ENCODE measurements at regions not wholly inside any gene's neighbourhood (a gene's known extent, or its start where the extent isn't known, plus 50 kb on each side); places are given as distances from the start of the nearest gene placed in this dataset.

DNA sequence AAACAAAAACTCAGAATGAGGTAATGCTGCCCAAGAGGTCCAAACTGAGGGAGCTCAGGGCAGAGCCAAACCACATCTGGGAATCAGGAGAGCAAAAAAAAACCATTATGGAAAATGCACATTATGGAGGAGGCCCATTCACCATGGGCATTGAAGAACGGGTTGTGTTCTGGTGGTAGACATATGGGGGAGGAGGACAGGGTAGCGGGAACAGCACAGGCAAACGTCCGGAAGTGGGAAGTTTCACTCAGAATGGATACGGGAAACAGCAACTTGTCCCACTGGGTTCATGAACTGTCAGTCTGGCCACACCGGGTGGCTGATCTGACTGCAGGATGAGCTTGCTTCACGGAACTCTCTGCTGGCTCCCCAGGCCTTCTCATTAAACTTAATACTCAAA, 139.7 kb downstream of the RRAGC start:
- no peak overlapping the region for H3K4me3 ChIP-seq (ENCODE audit: low read depth, low read length)
- no peak for DNase-seq (ENCODE audit: low read depth)
- TF ChIP-seq, protein P1, sequence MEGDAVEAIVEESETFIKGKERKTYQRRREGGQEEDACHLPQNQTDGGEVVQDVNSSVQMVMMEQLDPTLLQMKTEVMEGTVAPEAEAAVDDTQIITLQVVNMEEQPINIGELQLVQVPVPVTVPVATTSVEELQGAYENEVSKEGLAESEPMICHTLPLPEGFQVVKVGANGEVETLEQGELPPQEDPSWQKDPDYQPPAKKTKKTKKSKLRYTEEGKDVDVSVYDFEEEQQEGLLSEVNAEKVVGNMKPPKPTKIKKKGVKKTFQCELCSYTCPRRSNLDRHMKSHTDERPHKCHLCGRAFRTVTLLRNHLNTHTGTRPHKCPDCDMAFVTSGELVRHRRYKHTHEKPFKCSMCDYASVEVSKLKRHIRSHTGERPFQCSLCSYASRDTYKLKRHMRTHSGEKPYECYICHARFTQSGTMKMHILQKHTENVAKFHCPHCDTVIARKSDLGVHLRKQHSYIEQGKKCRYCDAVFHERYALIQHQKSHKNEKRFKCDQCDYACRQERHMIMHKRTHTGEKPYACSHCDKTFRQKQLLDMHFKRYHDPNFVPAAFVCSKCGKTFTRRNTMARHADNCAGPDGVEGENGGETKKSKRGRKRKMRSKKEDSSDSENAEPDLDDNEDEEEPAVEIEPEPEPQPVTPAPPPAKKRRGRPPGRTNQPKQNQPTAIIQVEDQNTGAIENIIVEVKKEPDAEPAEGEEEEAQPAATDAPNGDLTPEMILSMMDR (conservative IDR thresholded peaks at IDR 0.05; ENCODE audit: low read depth, low read length) = no peak

DNA sequence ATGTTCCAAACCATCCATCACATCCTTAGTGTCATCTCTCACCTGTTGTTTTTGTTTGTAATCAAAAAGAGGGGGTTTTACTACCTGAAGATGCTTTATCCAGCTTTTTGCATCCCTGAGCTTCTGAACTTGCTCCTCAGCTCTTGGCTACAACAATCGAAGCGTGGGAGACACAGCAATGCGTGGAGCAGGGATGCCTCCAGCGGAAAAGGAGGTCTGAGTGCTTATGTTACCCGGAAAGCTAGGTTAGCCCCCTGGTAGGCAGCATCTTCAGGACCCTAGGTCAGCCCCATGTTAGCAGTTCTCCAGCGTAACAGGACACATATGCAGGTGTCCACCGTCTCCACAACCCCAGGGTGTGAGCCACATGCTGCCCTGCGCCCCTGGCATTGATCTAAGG, 141.5 kb downstream of the RRAGC start:
- no peak for DNase-seq (ENCODE audit: low read depth)
- TF ChIP-seq, protein P1 (conservative IDR thresholded peaks at IDR 0.05; ENCODE audit: low read depth, low read length) = no peak

DNA sequence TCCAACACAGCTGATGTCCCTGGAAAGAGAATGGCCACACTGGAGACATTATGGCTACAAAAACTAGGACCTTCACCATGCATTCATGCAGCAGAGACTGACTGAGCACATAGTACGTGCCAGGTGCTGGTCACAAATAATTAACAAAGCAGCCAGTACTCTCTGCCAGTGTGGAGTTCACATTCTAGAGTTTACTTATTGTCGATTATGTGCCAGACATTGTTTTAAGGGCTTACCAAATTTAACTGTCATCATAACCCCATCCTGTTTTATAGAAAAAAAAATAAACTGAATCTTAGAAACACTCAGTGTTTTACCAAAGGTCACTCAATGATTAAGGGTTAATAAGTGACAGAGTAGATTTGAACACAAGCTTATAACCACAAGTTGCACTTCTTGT, 143.3 kb downstream of the RRAGC start:
- no peak overlapping the region for H3K4me3 ChIP-seq (ENCODE audit: low read depth, low read length)
- TF ChIP-seq, protein P1 (conservative IDR thresholded peaks at IDR 0.05; ENCODE audit: low read depth, low read length) = no peak
- DNase-seq (ENCODE audit: low read depth) = no peak

More for the DNA sequence above, 141.5 kb downstream of the RRAGC start:
- H3K4me3 ChIP-seq (ENCODE audit: low read depth, low read length) = no peak overlapping the region

DNA sequence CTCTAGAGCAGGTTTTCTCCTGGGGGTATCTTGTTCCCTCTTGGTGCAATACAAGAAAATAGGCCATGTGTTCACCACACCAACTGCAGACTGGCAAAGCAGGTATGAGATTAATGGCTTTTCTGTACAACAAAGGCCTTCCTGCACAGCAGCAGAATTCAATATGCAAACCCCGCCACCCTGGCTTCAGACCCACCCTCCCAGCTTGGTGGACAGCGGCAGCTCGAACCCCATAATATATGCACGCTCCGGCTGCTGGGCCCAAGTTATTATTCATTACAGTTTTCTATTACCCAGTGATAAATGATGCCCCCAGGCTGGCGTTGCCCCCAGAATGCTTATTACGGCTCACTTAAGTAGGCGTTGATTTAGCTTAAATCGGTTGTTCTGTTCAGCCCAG, 144.2 kb downstream of the RRAGC start:
- DNase-seq (ENCODE audit: low read depth) = no peak
- H3K4me3 ChIP-seq (ENCODE audit: low read depth, low read length) = no peak overlapping the region
- TF ChIP-seq, protein P1 (conservative IDR thresholded peaks at IDR 0.05; ENCODE audit: low read depth, low read length) = no peak

DNA sequence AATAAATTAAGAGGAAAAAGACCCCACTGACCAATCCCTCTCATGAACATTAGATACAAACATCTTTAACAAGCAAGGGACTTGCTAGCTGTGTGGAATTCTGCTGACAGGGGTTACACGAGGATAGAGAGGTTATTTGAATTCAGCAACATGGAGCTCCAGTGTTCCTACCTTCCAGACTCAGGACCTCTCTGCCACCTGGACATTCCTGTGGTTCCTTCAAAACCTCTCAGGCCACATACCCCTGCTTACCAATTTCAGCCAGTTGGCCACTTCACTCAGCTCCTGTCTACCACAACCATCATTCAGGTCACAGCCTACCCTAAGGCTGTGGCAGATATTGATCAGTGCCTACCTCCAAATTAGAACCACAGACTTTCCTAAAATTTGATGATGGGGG, 147.5 kb downstream of the RRAGC start:
- DNase-seq (ENCODE audit: low read depth) = no peak
- TF ChIP-seq, protein P1 (conservative IDR thresholded peaks at IDR 0.05; ENCODE audit: low read depth, low read length) = no peak
- no peak overlapping the region for H3K4me3 ChIP-seq (ENCODE audit: low read depth, low read length)

DNA sequence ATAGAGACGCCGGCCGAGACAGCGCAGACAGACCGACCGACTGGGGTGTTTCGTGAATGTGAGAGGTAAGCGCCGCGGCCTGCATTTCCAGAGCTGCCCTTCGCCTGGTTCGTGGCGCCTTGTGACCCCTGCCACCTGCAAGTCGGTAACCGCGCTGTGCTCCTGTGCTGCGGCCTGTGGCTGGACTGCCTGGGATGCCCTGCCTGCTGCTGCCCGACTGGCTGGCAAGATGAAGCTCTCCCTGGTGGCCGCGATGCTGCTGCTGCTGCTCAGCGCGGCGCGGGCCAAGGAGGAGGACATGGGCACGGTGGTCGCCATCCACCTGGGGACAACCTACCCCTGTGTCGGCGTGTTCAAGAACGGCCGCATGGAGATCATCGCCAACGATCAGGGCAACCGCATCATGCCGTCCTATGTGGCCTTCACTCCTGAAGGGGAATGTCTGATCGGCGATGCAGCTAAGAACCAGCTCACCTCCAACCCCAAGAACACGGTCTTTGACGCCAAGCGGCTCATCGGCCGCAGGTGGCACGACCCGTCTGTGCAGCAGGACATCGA, 150.8 kb downstream of the RRAGC start:
- no peak overlapping the region for H3K4me3 ChIP-seq (ENCODE audit: low read depth, low read length)
- DNase-seq (ENCODE audit: low read depth) = no peak
- TF ChIP-seq, protein P1 (conservative IDR thresholded peaks at IDR 0.05; ENCODE audit: low read depth, low read length) = no peak

DNA sequence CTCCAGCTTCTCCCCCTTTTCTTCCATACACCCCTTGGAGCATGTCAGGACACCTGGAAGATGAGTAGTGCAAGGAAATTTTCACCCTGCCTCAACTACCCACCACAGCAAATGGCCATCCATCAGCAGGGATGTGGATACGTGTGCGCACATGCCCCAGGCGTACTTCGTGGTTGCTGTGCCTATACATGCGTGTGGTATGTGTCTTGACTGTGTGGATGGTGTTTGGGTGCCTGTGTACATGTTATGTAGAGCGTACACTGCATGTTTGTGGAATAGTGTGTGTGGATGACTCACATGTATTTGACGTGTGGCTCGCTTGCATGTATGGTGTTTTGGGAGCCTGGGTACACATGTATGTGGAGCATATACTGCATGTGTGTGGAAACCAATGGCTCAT, 158.5 kb downstream of the RRAGC start:
- TF ChIP-seq, protein P1 (conservative IDR thresholded peaks at IDR 0.05; ENCODE audit: low read depth, low read length) = no peak
- no peak overlapping the region for H3K4me3 ChIP-seq (ENCODE audit: low read depth, low read length)
- no peak for DNase-seq (ENCODE audit: low read depth)
